ENCODE measurements at regions not wholly inside any gene's neighbourhood (a gene's known extent, or its start where the extent isn't known, plus 50 kb on each side); places are given as distances from the start of the nearest gene placed in this dataset.
"Not testable (repeated sequence)": the region's sequence is repeated elsewhere in the genome, so short reads cannot be mapped to it uniquely, and the experiment has no call there.

DNA sequence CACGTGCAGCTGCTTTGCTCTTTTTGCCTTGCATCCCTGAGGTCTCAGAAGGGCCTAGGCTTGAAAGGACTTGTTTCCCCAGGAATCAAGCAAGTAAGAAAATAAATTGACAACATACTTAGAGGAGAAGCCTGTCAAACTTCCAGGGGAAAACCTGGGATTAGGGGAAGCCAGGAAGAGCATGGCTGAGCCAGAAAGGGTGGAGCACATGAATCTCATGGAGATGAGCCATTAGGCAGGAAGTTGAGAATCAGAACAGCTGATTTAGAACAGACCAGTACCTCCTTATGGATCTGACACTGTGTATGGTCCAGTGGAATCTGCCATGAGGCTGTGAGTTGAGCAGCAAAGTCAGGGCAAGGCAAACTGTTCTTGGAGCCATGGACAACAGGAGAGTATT, 511.0 kb downstream of the RPIA start:
- TF ChIP-seq, protein P1, sequence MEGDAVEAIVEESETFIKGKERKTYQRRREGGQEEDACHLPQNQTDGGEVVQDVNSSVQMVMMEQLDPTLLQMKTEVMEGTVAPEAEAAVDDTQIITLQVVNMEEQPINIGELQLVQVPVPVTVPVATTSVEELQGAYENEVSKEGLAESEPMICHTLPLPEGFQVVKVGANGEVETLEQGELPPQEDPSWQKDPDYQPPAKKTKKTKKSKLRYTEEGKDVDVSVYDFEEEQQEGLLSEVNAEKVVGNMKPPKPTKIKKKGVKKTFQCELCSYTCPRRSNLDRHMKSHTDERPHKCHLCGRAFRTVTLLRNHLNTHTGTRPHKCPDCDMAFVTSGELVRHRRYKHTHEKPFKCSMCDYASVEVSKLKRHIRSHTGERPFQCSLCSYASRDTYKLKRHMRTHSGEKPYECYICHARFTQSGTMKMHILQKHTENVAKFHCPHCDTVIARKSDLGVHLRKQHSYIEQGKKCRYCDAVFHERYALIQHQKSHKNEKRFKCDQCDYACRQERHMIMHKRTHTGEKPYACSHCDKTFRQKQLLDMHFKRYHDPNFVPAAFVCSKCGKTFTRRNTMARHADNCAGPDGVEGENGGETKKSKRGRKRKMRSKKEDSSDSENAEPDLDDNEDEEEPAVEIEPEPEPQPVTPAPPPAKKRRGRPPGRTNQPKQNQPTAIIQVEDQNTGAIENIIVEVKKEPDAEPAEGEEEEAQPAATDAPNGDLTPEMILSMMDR (IDR thresholded peaks at IDR 0.05; ENCODE audit: poor library complexity) = not testable (repeated sequence)
- TF ChIP-seq EZH2phosphoT487 (IDR thresholded peaks at IDR 0.05; ENCODE audit: low read depth, severe bottlenecking, unreplicated experiment) = not testable (repeated sequence)

All from hepatocyte (in vitro differentiated cells).